ENCODE measurements at regions not wholly inside any gene's neighbourhood (a gene's known extent, or its start where the extent isn't known, plus 50 kb on each side); places are given as distances from the start of the nearest gene placed in this dataset.

DNA sequence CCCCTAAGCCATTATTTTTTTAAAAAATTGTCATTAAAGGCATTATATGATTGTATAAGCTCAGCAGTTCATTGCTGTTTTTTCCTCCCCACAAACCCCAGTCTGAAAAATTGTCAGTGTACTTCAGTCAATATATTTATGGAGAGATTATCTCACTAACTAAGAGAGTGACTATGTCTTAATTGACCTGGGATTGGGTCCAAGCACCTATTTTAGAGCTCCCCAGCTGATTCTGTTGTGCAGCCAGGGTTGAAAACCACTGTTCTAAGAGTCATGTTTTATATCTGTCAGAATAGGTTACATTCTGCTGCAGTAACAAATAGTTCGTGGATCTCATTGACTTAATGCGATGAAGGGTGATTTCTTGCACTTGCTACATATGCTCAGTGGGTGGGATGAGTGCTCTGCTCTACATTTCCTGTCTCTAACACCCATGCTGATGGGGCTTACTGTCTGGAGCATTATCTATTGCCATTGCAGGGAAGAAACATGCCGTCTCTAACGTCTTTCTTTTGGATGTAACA is 171.2 kb upstream of the MPHOSPH6 start:
- no peak for TF ChIP-seq POLR2A (IDR thresholded peaks at IDR 0.05; ENCODE audit: low read depth, low read length)
- TF ChIP-seq POLR2AphosphoS5 (IDR thresholded peaks at IDR 0.05; ENCODE audit: low read depth, low read length), result no peak
- TF ChIP-seq POU2F2 (IDR thresholded peaks at IDR 0.05; ENCODE audit: low read depth, low read length), result no peak
- TF ChIP-seq TAF1 (IDR thresholded peaks at IDR 0.05; ENCODE audit: low read depth, low read length), result no peak
- TF ChIP-seq SPI1 (IDR thresholded peaks at IDR 0.05; ENCODE audit: low read depth, low read length), result no peak
